Skeletal muscle satellite cell (primary cell): ENCODE measurements at regions not wholly inside any gene's neighbourhood (a gene's known extent, or its start where the extent isn't known, plus 50 kb on each side); places are given as distances from the start of the nearest gene placed in this dataset. TPM values are rescaled to one million over a fixed set of nuclear protein-coding genes. Genes with fewer than 3 reads are reported as not detected.

Source experiments
- H3K27me3 ChIP-seq: 2 replicates; pipeline ENCODE4 v1.7.0; 2013; ENCODE audit warnings: low read length; ENCODE audit not compliant: control insufficient read depth, insufficient read depth
- H3K36me3 ChIP-seq: 2 replicates; pipeline ENCODE4 v1.7.0; 2013; ENCODE audit warnings: mild to moderate bottlenecking, control low read depth, low read length; ENCODE audit not compliant: insufficient read depth
- H3K4me1 ChIP-seq: 2 replicates; pipeline ENCODE4 v1.7.0; 2013; ENCODE audit warnings: low read length; ENCODE audit not compliant: control insufficient read depth, insufficient read depth
- H3K4me2 ChIP-seq: 2 replicates; pipeline ENCODE4 v1.7.0; 2013; ENCODE audit warnings: mild to moderate bottlenecking, low read length
- H3K4me3 ChIP-seq: 2 replicates; pipeline ENCODE4 v1.7.0; 2013; ENCODE audit warnings: low read length
- H3K9ac ChIP-seq: 2 replicates; pipeline ENCODE4 v1.7.0; 2013; ENCODE audit warnings: mild to moderate bottlenecking, low read depth, low read length, moderate library complexity
- H3K9me3 ChIP-seq: replicated peaks from 2 replicates; pipeline ENCODE4 v1.7.0; 2013; ENCODE audit warnings: mild to moderate bottlenecking, control low read depth, low read length
- small RNA-seq: library from RNA; depleted of rRNA; stranded (forward); fragments of <200 nt; gene quantifications from one replicate; pipeline ENCODE3, GENCODE V24; 2012

- no peak overlapping the region for H3K4me2 ChIP-seq
- no peaks in the 10 kb centered on the region for H3K4me1 ChIP-seq
- no peak overlapping the region for H3K9ac ChIP-seq
- H3K36me3 ChIP-seq, result no peaks in the 10 kb centered on the region
- H3K4me3 ChIP-seq, result no peak overlapping the region
- H3K9me3 ChIP-seq, result no peaks in the 10 kb centered on the region
- no peaks in the 10 kb centered on the region for H3K27me3 ChIP-seq
Observed at GRCh38 chr4:166655705-166656104, 578.6 kb downstream of the SPOCK3 start.

GRCh38 chr4:166657261-166657660 is 577.0 kb downstream of the SPOCK3 start:
- Histone ChIP-seq H3K4me3 (no peak overlapping the region), H3K27me3 (no peaks in the 10 kb centered on the region), H3K4me2 (no peak overlapping the region), H3K36me3 (no peaks in the 10 kb centered on the region), H3K9me3 (no peaks in the 10 kb centered on the region), H3K9ac (no peak overlapping the region), H3K4me1 (no peaks in the 10 kb centered on the region)

DNA sequence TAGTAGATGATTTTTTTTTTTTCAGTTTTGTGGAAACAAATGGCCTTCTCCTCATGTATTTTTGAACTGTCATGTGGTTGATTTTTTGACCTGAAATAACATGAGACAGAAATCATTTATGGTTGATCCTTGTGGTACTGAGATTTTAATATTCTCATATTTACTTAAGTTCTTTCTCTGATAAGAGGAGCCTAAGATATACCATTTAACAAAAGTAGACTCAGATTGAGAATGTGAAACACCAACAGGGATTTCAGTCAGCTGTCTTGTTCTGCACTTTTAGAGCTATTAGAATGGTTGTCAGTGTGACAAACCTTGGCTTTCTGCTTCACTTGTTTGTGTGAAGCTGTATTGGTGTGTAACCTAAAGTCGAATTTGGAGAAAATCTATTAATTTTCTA is 575.7 kb downstream of the SPOCK3 start:
- Histone ChIP-seq H3K9me3 (no peaks in the 10 kb centered on the region), H3K36me3 (no peaks in the 10 kb centered on the region), H3K27me3 (no peaks in the 10 kb centered on the region), H3K4me3 (no peak overlapping the region), H3K9ac (no peak overlapping the region), H3K4me1 (no peaks in the 10 kb centered on the region), H3K4me2 (no peak overlapping the region)

GRCh38 chr4:166662266-166662843 is 571.9 kb downstream of the SPOCK3 start:
- no peak overlapping the region for H3K4me3 ChIP-seq
- H3K4me1 ChIP-seq, result no peaks in the 10 kb centered on the region
- H3K4me2 ChIP-seq, result no peak overlapping the region
- H3K36me3 ChIP-seq, result no peaks in the 10 kb centered on the region
- H3K27me3 ChIP-seq, result no peaks in the 10 kb centered on the region
- no peaks in the 10 kb centered on the region for H3K9me3 ChIP-seq
- no peak overlapping the region for H3K9ac ChIP-seq

DNA sequence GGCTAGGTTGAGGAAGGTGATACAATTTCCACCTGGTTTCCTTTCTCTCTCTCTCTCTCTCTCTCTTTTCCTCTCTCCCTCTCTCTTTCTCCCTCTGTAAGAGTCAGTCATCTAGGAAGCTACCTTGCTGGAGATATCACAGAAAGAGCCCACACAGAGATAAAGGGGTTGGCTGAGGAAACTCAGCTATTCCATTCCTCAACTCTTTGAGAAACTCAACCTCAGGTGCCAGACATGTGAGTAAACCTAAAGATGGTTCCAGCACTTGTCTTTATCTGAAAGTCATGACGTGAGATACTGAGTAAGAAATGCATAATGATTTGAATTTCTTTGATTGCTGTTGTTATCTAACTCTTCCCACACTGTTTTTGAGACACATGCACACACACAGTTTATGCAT is 564.0 kb downstream of the SPOCK3 start:
- no peaks in the 10 kb centered on the region for H3K4me1 ChIP-seq
- no peak overlapping the region for H3K9ac ChIP-seq

DNA sequence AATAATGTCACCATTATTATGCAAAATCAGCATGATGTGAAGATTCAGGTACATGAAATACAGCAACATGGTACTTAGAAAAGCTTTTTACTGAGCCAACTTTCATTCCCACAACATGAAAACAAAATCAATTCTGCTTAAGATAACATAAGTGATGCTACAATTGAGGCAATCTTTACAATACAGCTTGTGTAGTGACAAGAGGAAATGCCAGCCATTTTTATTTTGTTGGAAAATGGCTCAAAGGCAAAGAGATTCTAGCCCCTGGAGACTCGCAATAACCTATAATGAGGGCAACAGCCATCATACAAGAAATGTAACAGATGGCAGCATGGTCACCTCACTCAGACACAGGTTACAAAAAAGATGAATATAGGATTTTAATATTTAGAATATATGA is 560.4 kb downstream of the SPOCK3 start:
- H3K36me3 ChIP-seq, result no peaks in the 10 kb centered on the region
- no peak overlapping the region for H3K9ac ChIP-seq
- no peaks in the 10 kb centered on the region for H3K9me3 ChIP-seq
- H3K4me3 ChIP-seq, result no peak overlapping the region
- no peaks in the 10 kb centered on the region for H3K27me3 ChIP-seq
- H3K4me2 ChIP-seq, result no peak overlapping the region
- H3K4me1 ChIP-seq, result no peaks in the 10 kb centered on the region

More for the DNA sequence above, 564.0 kb downstream of the SPOCK3 start:
- H3K36me3 ChIP-seq, result no peaks in the 10 kb centered on the region
- no peak overlapping the region for H3K4me3 ChIP-seq
- no peaks in the 10 kb centered on the region for H3K9me3 ChIP-seq
- no peak overlapping the region for H3K4me2 ChIP-seq
- H3K27me3 ChIP-seq, result no peaks in the 10 kb centered on the region

GRCh38 chr4:166675411-166675810 is 558.9 kb downstream of the SPOCK3 start:
- H3K4me1 ChIP-seq, result no peaks in the 10 kb centered on the region
- no peaks in the 10 kb centered on the region for H3K27me3 ChIP-seq
- H3K9me3 ChIP-seq, result no peaks in the 10 kb centered on the region
- H3K9ac ChIP-seq, result no peak overlapping the region
- H3K4me3 ChIP-seq, result no peak overlapping the region
- no peaks in the 10 kb centered on the region for H3K36me3 ChIP-seq
- H3K4me2 ChIP-seq, result no peak overlapping the region

GRCh38 chr4:166680796-166681195 is 553.5 kb downstream of the SPOCK3 start:
- Histone ChIP-seq H3K4me3 (no peak overlapping the region), H3K4me1 (no peaks in the 10 kb centered on the region), H3K9me3 (no peaks in the 10 kb centered on the region), H3K9ac (no peak overlapping the region), H3K27me3 (no peaks in the 10 kb centered on the region), H3K36me3 (no peaks in the 10 kb centered on the region), H3K4me2 (no peak overlapping the region)

DNA sequence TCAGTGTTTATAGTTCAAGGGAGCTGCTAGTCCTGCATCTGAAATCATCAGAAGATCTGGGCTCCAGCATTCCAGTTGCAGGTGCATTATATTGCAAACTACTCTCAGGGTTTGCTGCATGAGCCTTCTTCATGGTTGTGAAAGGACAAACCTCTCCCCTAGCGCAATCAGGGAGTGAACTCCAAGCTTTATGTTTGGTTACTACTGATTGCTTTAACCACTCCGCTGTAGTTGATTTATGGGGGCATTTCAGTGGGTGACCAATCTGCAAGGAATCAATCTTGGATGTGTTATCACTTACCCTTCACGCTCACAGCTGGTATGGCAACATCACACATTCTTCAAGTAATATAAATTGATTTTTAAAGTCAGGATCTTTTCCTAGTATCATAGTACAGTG is 552.1 kb downstream of the SPOCK3 start:
- H3K9me3 ChIP-seq, result no peaks in the 10 kb centered on the region
- H3K36me3 ChIP-seq, result no peaks in the 10 kb centered on the region
- H3K4me1 ChIP-seq, result no peaks in the 10 kb centered on the region
- no peak overlapping the region for H3K9ac ChIP-seq
- no peak overlapping the region for H3K4me2 ChIP-seq
- no peaks in the 10 kb centered on the region for H3K27me3 ChIP-seq
- no peak overlapping the region for H3K4me3 ChIP-seq

Small RNA genes in the stretch of these regions (small RNA-seq; reads per million reads assigned to genes)
- not detected for gene RF00019
